ENCODE measurements at regions not wholly inside any gene's neighbourhood (a gene's known extent, or its start where the extent isn't known, plus 50 kb on each side); places are given as distances from the start of the nearest gene placed in this dataset.

DNA sequence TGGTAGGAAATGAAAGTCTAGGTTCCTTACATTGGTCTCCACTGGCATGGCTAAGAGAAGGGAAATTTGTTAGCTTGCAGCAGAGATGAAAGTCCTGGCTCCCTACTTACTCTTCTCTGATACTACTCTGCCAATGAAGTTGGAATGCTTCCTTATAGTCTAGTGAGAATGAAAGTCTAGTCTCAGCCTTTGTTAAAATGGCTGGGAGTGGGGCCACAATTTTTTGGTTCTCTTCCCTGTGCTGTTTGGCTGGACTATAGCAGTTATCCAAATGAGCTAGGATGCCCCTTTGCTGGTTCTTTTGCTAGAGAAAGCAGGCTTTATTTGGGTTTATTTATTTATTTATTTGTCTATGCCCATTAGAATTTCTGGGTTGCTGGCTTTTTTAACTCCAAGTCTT is 414.3 kb downstream of the AASDHPPT start:
- no peak overlapping the region for H3K9ac ChIP-seq (ENCODE audit: low read length in 3 of 3)
- H3K4me3 ChIP-seq (ENCODE audit: low read length in 3 of 3): no peak overlapping the region
- TF ChIP-seq, protein P1, sequence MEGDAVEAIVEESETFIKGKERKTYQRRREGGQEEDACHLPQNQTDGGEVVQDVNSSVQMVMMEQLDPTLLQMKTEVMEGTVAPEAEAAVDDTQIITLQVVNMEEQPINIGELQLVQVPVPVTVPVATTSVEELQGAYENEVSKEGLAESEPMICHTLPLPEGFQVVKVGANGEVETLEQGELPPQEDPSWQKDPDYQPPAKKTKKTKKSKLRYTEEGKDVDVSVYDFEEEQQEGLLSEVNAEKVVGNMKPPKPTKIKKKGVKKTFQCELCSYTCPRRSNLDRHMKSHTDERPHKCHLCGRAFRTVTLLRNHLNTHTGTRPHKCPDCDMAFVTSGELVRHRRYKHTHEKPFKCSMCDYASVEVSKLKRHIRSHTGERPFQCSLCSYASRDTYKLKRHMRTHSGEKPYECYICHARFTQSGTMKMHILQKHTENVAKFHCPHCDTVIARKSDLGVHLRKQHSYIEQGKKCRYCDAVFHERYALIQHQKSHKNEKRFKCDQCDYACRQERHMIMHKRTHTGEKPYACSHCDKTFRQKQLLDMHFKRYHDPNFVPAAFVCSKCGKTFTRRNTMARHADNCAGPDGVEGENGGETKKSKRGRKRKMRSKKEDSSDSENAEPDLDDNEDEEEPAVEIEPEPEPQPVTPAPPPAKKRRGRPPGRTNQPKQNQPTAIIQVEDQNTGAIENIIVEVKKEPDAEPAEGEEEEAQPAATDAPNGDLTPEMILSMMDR (IDR thresholded peaks at IDR 0.05; ENCODE audit: borderline replicate concordance, extremely low read depth, insufficient read depth): no peak
- no peaks in the 10 kb centered on the region for H3K4me1 ChIP-seq (ENCODE audit: control insufficient read depth in 2 of 3, insufficient read depth in 2 of 3, low read depth in 1 of 3, low read length in 3 of 3)
- FAIRE-seq: no peak
- H3K27ac ChIP-seq (ENCODE audit: low read depth in 2 of 2, low read length in 2 of 2): no peak overlapping the region
- H3K36me3 ChIP-seq (ENCODE audit: control insufficient read depth in 2 of 3, insufficient read depth in 3 of 3, low read length in 3 of 3): no peaks in the 10 kb centered on the region
- intact Hi-C loops (cut with DNase I): no loop called here
- no peak for DNase-seq
- no peaks in the 10 kb centered on the region for H3K27me3 ChIP-seq (ENCODE audit: control insufficient read depth, insufficient read depth, low read length)
- peaks cover 0 to 3% (median 0%) of the 10 kb centered on the region in 3 donors for H3K9me3 ChIP-seq (ENCODE audit: control insufficient read depth in 2 of 3, insufficient read depth in 1 of 3, low read length in 3 of 3)

GRCh38 chr11:106493751-106494150 is 416.3 kb downstream of the AASDHPPT start:
- Histone ChIP-seq H3K36me3 (ENCODE audit: control insufficient read depth in 2 of 3, insufficient read depth in 3 of 3, low read length in 3 of 3) (no peaks in the 10 kb centered on the region), H3K9me3 (ENCODE audit: control insufficient read depth in 2 of 3, insufficient read depth in 1 of 3, low read length in 3 of 3) (peaks cover 0 to 3% (median 0%) of the 10 kb centered on the region in 3 donors), H3K27me3 (ENCODE audit: control insufficient read depth, insufficient read depth, low read length) (no peaks in the 10 kb centered on the region), H3K9ac (ENCODE audit: low read length in 3 of 3) (no peak overlapping the region), H3K4me1 (ENCODE audit: control insufficient read depth in 2 of 3, insufficient read depth in 2 of 3, low read depth in 1 of 3, low read length in 3 of 3) (no peaks in the 10 kb centered on the region), H3K4me3 (ENCODE audit: low read length in 3 of 3) (no peak overlapping the region), H3K27ac (ENCODE audit: low read depth in 2 of 2, low read length in 2 of 2) (no peak overlapping the region)
- DNase-seq: no peak
- no peak for FAIRE-seq
- TF ChIP-seq, protein P1 (IDR thresholded peaks at IDR 0.05; ENCODE audit: borderline replicate concordance, extremely low read depth, insufficient read depth): no peak
- intact Hi-C loops (cut with DNase I): no loop called here

- H3K9me3 ChIP-seq (ENCODE audit: control insufficient read depth in 2 of 3, insufficient read depth in 1 of 3, low read length in 3 of 3): no peaks in the 10 kb centered on the region
- no peaks in the 10 kb centered on the region for H3K27me3 ChIP-seq (ENCODE audit: control insufficient read depth, insufficient read depth, low read length)
- H3K4me3 ChIP-seq (ENCODE audit: low read length in 3 of 3): no peak overlapping the region
- no peak for DNase-seq
- no peak for FAIRE-seq
- intact Hi-C loops (cut with DNase I): no loop called here
- no peak overlapping the region for H3K27ac ChIP-seq (ENCODE audit: low read depth in 2 of 2, low read length in 2 of 2)
- no peak overlapping the region for H3K9ac ChIP-seq (ENCODE audit: low read length in 3 of 3)
- no peaks in the 10 kb centered on the region for H3K4me1 ChIP-seq (ENCODE audit: control insufficient read depth in 2 of 3, insufficient read depth in 2 of 3, low read depth in 1 of 3, low read length in 3 of 3)
- no peaks in the 10 kb centered on the region for H3K36me3 ChIP-seq (ENCODE audit: control insufficient read depth in 2 of 3, insufficient read depth in 3 of 3, low read length in 3 of 3)
- TF ChIP-seq, protein P1 (IDR thresholded peaks at IDR 0.05; ENCODE audit: borderline replicate concordance, extremely low read depth, insufficient read depth): no peak
Measured at GRCh38 chr11:106495046-106495445, 417.6 kb downstream of the AASDHPPT start.

GRCh38 chr11:106496677-106497076 is 419.2 kb downstream of the AASDHPPT start:
- TF ChIP-seq, protein P1 (IDR thresholded peaks at IDR 0.05; ENCODE audit: borderline replicate concordance, extremely low read depth, insufficient read depth): no peak
- no peak for DNase-seq
- intact Hi-C loops (cut with DNase I): no loop called here
- no peaks in the 10 kb centered on the region for H3K27me3 ChIP-seq (ENCODE audit: control insufficient read depth, insufficient read depth, low read length)
- no peak for FAIRE-seq
- H3K27ac ChIP-seq (ENCODE audit: low read depth in 2 of 2, low read length in 2 of 2): no peak overlapping the region
- no peaks in the 10 kb centered on the region for H3K36me3 ChIP-seq (ENCODE audit: control insufficient read depth in 2 of 3, insufficient read depth in 3 of 3, low read length in 3 of 3)
- H3K9ac ChIP-seq (ENCODE audit: low read length in 3 of 3): no peak overlapping the region
- no peaks in the 10 kb centered on the region for H3K4me1 ChIP-seq (ENCODE audit: control insufficient read depth in 2 of 3, insufficient read depth in 2 of 3, low read depth in 1 of 3, low read length in 3 of 3)
- no peak overlapping the region for H3K4me3 ChIP-seq (ENCODE audit: low read length in 3 of 3)
- H3K9me3 ChIP-seq (ENCODE audit: control insufficient read depth in 2 of 3, insufficient read depth in 1 of 3, low read length in 3 of 3): no peaks in the 10 kb centered on the region

Data from kidney (tissue), 13 donors.